Naive thymus-derived CD8-positive, alpha-beta T cell (primary cell): ENCODE measurements at regions not wholly inside any gene's neighbourhood (a gene's known extent, or its start where the extent isn't known, plus 50 kb on each side); places are given as distances from the start of the nearest gene placed in this dataset.
"Not testable (repeated sequence)": the region's sequence is repeated elsewhere in the genome, so short reads cannot be mapped to it uniquely, and the experiment has no call there.

ENCODE experiments used
- ATAC-seq, 2 donors: fragments of 150-1000 bp; cut with Tn5 transposase in 1 of 2; sonication (Bioruptor Pico), chemical (Tn5 transposase) in 1 of 2; 1 replicate in 1 of 2; 2 replicates in 1 of 2; pipeline ENCODE4 v1.10.0; 2021; ENCODE audit warnings: mild to moderate bottlenecking in 2 of 2, moderate library complexity in 2 of 2
- POLR2A ChIA-PET: fragments of 350-600 bp; sonication (Branson Sonifier 250); formaldehyde crosslinking; loops from one replicate; lab custom pipeline; 2021; ENCODE audit warnings: antibody characterized with exemption; lab: Charles Lee
- DNase-seq, 10 donors: peaks; one replicate each; pipeline versions ENCODE4 v3.0.0 to v3.0.0-alpha.2; 2020 to 2022
- H3K27ac Mint-ChIP-seq, 10 donors: one replicate each; pipeline ENCODE4 v1.8.0; 2020 to 2022; ENCODE audit warnings: mild to moderate bottlenecking in 10 of 10, mixed read lengths in 10 of 10, moderate library complexity in 4 of 10, inconsistent platforms in 1 of 10
- H3K27me3 Mint-ChIP-seq, 5 donors: one replicate each; pipeline ENCODE4 v1.8.0; 2021 to 2022; ENCODE audit warnings: mixed read lengths in 5 of 5
- H3K36me3 Mint-ChIP-seq, 3 donors: one replicate each; pipeline ENCODE4 v1.8.0; 2020 to 2022; ENCODE audit warnings: mixed read lengths in 3 of 3, mild to moderate bottlenecking in 2 of 3, inconsistent platforms in 1 of 3
- H3K4me1 Mint-ChIP-seq, 4 donors: one replicate each; pipeline ENCODE4 v1.8.0; 2021 to 2022; ENCODE audit warnings: mixed read lengths in 4 of 4
- H3K4me3 Mint-ChIP-seq, 10 donors: one replicate each; pipeline ENCODE4 v1.8.0; 2020 to 2022; ENCODE audit warnings: mild to moderate bottlenecking in 10 of 10, mixed read lengths in 10 of 10, moderate library complexity in 6 of 10, inconsistent platforms in 1 of 10
- H3K9me3 Mint-ChIP-seq, 9 donors: one replicate each; pipeline ENCODE4 v1.8.0; 2020 to 2022; ENCODE audit warnings: mixed read lengths in 9 of 9, mild to moderate bottlenecking in 3 of 9, inconsistent platforms in 1 of 9, moderate library complexity in 1 of 9

- H3K36me3 Mint-ChIP-seq, H3K27ac Mint-ChIP-seq, DNase-seq, H3K4me3 Mint-ChIP-seq, ATAC-seq, H3K27me3 Mint-ChIP-seq, POLR2A ChIA-PET, H3K4me1 Mint-ChIP-seq: not testable (repeated sequence)
- H3K9me3 Mint-ChIP-seq: peaks cover 0 to 19% (median 4%) of the 10 kb centered on the region in 9 donors
Observed at GRCh38 chr6:86681140-86681539, 256.2 kb upstream of the HTR1E start.

- POLR2A ChIA-PET, H3K4me1 Mint-ChIP-seq, DNase-seq, H3K36me3 Mint-ChIP-seq, H3K4me3 Mint-ChIP-seq, H3K27me3 Mint-ChIP-seq, H3K27ac Mint-ChIP-seq, ATAC-seq: not testable (repeated sequence)
- peaks cover 6 to 35% (median 23%) of the 10 kb centered on the region in 9 donors for H3K9me3 Mint-ChIP-seq
Observed at GRCh38 chr6:86672125-86672524, 265.2 kb upstream of the HTR1E start.

GRCh38 chr6:86657192-86657591, 280.1 kb upstream of the HTR1E start:
- no peak for DNase-seq
- Mint-ChIP-seq H3K4me1 (no peaks in the 10 kb centered on the region), H3K4me3 (no peak overlapping the region), H3K27ac (no peak overlapping the region), H3K27me3 (no peaks in the 10 kb centered on the region), H3K36me3 (no peaks in the 10 kb centered on the region), H3K9me3 (peaks cover 5 to 46% (median 13%) of the 10 kb centered on the region in 9 donors)
- POLR2A ChIA-PET: no interaction called here
- no peak for ATAC-seq

GRCh38 chr6:86629123-86629522, 308.2 kb upstream of the HTR1E start:
- Mint-ChIP-seq H3K27me3 (no peaks in the 10 kb centered on the region), H3K27ac (no peak overlapping the region), H3K9me3 (peaks cover 0 to 16% (median 4%) of the 10 kb centered on the region in 9 donors), H3K36me3 (peaks cover 0 to 5% (median 0%) of the 10 kb centered on the region in 3 donors), H3K4me3 (no peak overlapping the region), H3K4me1 (no peaks in the 10 kb centered on the region)
- ATAC-seq: no peak
- POLR2A ChIA-PET: no interaction called here
- no peak for DNase-seq

GRCh38 chr6:86619428-86619827, 317.9 kb upstream of the HTR1E start:
- peaks cover 0 to 7% (median 0%) of the 10 kb centered on the region in 3 donors for H3K36me3 Mint-ChIP-seq
- POLR2A ChIA-PET: no interaction called here

GRCh38 chr6:86615299-86615698, 322.0 kb upstream of the HTR1E start:
- ATAC-seq (no peak), DNase-seq (no peak)
- H3K27me3 Mint-ChIP-seq: no peaks in the 10 kb centered on the region
- H3K9me3 Mint-ChIP-seq: peaks cover 2 to 12% (median 5%) of the 10 kb centered on the region in 9 donors
- H3K36me3 Mint-ChIP-seq: no peaks in the 10 kb centered on the region
- no peak overlapping the region for H3K4me3 Mint-ChIP-seq
- H3K4me1 Mint-ChIP-seq: no peaks in the 10 kb centered on the region
- no peak overlapping the region for H3K27ac Mint-ChIP-seq
- POLR2A ChIA-PET: no interaction called here

More at GRCh38 chr6:86619428-86619827, 317.9 kb upstream of the HTR1E start:
- Mint-ChIP-seq H3K27ac (no peak overlapping the region), H3K4me3 (no peak overlapping the region), H3K4me1 (no peaks in the 10 kb centered on the region), H3K9me3 (peaks cover 0 to 40% (median 30%) of the 10 kb centered on the region in 9 donors), H3K27me3 (no peaks in the 10 kb centered on the region)
- DNase-seq (no peak), ATAC-seq (no peak)

- POLR2A ChIA-PET: no interaction called here
- Mint-ChIP-seq H3K4me3 (no peak overlapping the region), H3K36me3 (no peaks in the 10 kb centered on the region), H3K27me3 (no peaks in the 10 kb centered on the region), H3K9me3 (peaks cover 0 to 15% (median 2%) of the 10 kb centered on the region in 9 donors), H3K4me1 (no peaks in the 10 kb centered on the region), H3K27ac (no peak overlapping the region)
- ATAC-seq: no peak
- DNase-seq: no peak
Observed at GRCh38 chr6:86609549-86610388, 327.6 kb upstream of the HTR1E start.

- H3K4me1 Mint-ChIP-seq, DNase-seq, H3K27ac Mint-ChIP-seq, H3K4me3 Mint-ChIP-seq, H3K27me3 Mint-ChIP-seq, H3K36me3 Mint-ChIP-seq, POLR2A ChIA-PET, ATAC-seq: not testable (repeated sequence)
- H3K9me3 Mint-ChIP-seq: peaks cover 0 to 24% (median 2%) of the 10 kb centered on the region in 9 donors
Observed at GRCh38 chr6:86603364-86603763, 334.0 kb upstream of the HTR1E start.

GRCh38 chr6:86602093-86602492, 335.2 kb upstream of the HTR1E start:
- DNase-seq, H3K27me3 Mint-ChIP-seq, POLR2A ChIA-PET, H3K27ac Mint-ChIP-seq, H3K4me3 Mint-ChIP-seq, H3K4me1 Mint-ChIP-seq, H3K36me3 Mint-ChIP-seq, ATAC-seq: not testable (repeated sequence)
- peaks cover 0 to 24% (median 2%) of the 10 kb centered on the region in 9 donors for H3K9me3 Mint-ChIP-seq

GRCh38 chr6:86598969-86599368, 338.4 kb upstream of the HTR1E start:
- ATAC-seq, H3K4me1 Mint-ChIP-seq, DNase-seq, H3K4me3 Mint-ChIP-seq, H3K27me3 Mint-ChIP-seq, H3K36me3 Mint-ChIP-seq, POLR2A ChIA-PET, H3K27ac Mint-ChIP-seq: not testable (repeated sequence)
- peaks cover 0 to 15% (median 2%) of the 10 kb centered on the region in 9 donors for H3K9me3 Mint-ChIP-seq

- Mint-ChIP-seq H3K4me3 (no peak overlapping the region), H3K9me3 (peaks cover 0 to 9% (median 2%) of the 10 kb centered on the region in 9 donors), H3K36me3 (no peaks in the 10 kb centered on the region), H3K27ac (no peak overlapping the region), H3K4me1 (no peaks in the 10 kb centered on the region), H3K27me3 (peaks cover 0 to 1% (median 0%) of the 10 kb centered on the region in 5 donors)
- ATAC-seq: no peak
- DNase-seq: no peak
- POLR2A ChIA-PET: no interaction called here
Observed at GRCh38 chr6:86595641-86596040, 341.7 kb upstream of the HTR1E start.

GRCh38 chr6:86586195-86586594, 351.1 kb upstream of the HTR1E start:
- H3K27ac Mint-ChIP-seq: no peak overlapping the region
- DNase-seq (no peak), ATAC-seq (no peak)
- H3K4me1 Mint-ChIP-seq: no peaks in the 10 kb centered on the region
- H3K27me3 Mint-ChIP-seq: peaks cover 0 to 4% (median 0%) of the 10 kb centered on the region in 5 donors
- no peak overlapping the region for H3K4me3 Mint-ChIP-seq
- POLR2A ChIA-PET: no interaction called here
- H3K9me3 Mint-ChIP-seq: peaks cover 5 to 37% (median 27%) of the 10 kb centered on the region in 9 donors
- peaks cover 0 to 12% (median 0%) of the 10 kb centered on the region in 3 donors for H3K36me3 Mint-ChIP-seq

GRCh38 chr6:86581833-86582232, 355.5 kb upstream of the HTR1E start:
- H3K27ac Mint-ChIP-seq: no peak overlapping the region
- no peaks in the 10 kb centered on the region for H3K4me1 Mint-ChIP-seq
- POLR2A ChIA-PET: no interaction called here
- peaks cover 11 to 75% (median 45%) of the 10 kb centered on the region in 9 donors for H3K9me3 Mint-ChIP-seq
- peaks cover 0 to 19% (median 0%) of the 10 kb centered on the region in 3 donors for H3K36me3 Mint-ChIP-seq
- no peak overlapping the region for H3K4me3 Mint-ChIP-seq
- ATAC-seq: no peak
- DNase-seq: no peak
- peaks cover 0 to 4% (median 0%) of the 10 kb centered on the region in 5 donors for H3K27me3 Mint-ChIP-seq
